Thymus (tissue), 11 donors: ENCODE measurements at regions not wholly inside any gene's neighbourhood (a gene's known extent, or its start where the extent isn't known, plus 50 kb on each side); places are given as distances from the start of the nearest gene placed in this dataset.
A peak's percentile ranks its signal among the peaks of the same experiment; 100 is the strongest.

ENCODE experiments used
- DNase-seq, 9 donors: peaks; one replicate each; pipeline ENCODE4 v3.0.0-alpha.2; 2013; ENCODE audit warnings: low spot score in 9 of 9, low read depth in 6 of 9, missing footprints in 1 of 9
- H3K27ac ChIP-seq, 2 donors: one replicate each; pipeline ENCODE4 v1.5.1; 2013; ENCODE audit warnings: control low read depth in 1 of 2, low read depth in 1 of 2, low read length in 1 of 2, mild to moderate bottlenecking in 1 of 2, moderate library complexity in 1 of 2
- H3K27me3 ChIP-seq, 2 donors: one replicate each; pipeline ENCODE4 v1.5.1; 2013; ENCODE audit warnings: low read length in 1 of 2; ENCODE audit not compliant: control insufficient read depth in 2 of 2, insufficient read depth in 1 of 2
- H3K36me3 ChIP-seq, 2 donors: one replicate each; pipeline ENCODE4 v1.5.1; 2013; ENCODE audit warnings: low read length in 1 of 2, mild to moderate bottlenecking in 1 of 2, moderate library complexity in 1 of 2; ENCODE audit not compliant: control insufficient read depth in 2 of 2, insufficient read depth in 2 of 2
- H3K4me1 ChIP-seq, 2 donors: one replicate each; pipeline ENCODE4 v1.5.1; 2013; ENCODE audit warnings: low read length in 2 of 2; ENCODE audit not compliant: control insufficient read depth in 2 of 2, insufficient read depth in 2 of 2
- H3K4me3 ChIP-seq, 2 donors: one replicate each; pipeline ENCODE4 v1.5.1; 2013; ENCODE audit warnings: low read length in 2 of 2, control low read depth in 1 of 2, mild to moderate bottlenecking in 1 of 2
- H3K9me3 ChIP-seq, 2 donors: one replicate each; pipeline ENCODE4 v1.5.1; 2013; ENCODE audit warnings: low read length in 1 of 2, mild to moderate bottlenecking in 1 of 2; ENCODE audit not compliant: control insufficient read depth in 2 of 2, insufficient read depth in 1 of 2
- WGBS: extraction: QIAGEN DNeasy Blood & Tissue Kit; methylation state at CpG from one replicate; pipeline ENCODE4 v1.1.7; 2013; 5-methylcytosine and 5-hydroxymethylcytosine counted together
- donor health status: healthy.

DNA sequence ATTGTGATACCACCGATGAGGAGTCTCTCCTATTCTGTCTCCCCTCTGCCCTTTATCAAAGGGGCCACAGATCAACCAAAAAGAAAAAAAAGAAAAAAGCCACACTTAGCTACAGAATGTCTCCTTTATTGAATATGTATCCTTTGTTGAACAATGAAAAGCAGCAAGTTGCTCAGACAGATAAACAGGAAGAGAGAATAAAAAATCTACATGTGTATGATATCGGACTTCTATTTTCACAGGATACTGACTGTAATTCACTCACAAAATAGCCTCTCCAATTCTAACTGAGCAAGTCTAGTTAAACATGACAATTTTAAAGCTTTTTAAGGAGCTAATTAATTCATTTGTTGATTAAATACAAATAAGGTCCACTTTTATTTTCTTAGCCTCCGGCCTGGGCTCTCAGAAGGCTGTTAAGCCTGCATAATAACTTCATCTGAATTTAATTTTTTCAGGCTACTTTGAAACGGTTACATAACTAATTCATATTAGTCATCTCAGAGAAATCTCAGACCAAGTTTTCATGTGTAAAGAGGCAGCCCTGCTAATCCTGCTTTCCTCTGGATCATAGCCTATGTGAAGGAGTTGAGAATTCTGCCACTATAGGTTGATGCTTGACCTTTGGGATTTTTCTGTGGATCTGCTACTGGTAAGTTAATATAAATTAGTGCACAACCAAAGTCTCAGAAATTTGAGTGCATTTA, 304.1 kb upstream of the NR5A2 start:
- no peak overlapping the region for H3K27ac ChIP-seq
- 86% methylated on average over 4 of the region's 4 CpGs for WGBS

DNA sequence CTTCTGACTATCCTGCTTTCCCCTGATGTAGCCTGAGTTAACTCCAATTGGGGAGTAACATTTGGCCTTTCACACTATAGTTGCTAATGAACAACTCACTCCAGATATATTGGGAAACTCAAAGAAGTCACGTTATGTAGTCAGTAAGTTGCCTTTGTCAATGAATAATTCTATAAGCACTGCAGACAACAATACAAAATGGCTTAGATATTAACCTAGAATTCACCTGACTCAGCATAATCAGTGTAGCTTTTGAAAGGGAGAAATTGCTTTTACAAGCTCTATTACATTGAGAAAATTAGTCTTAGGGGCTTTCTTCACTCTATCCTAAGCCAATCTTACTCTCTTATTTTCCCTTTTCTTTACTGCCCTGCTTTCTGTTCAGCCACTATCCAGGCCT, 303.5 kb upstream of the NR5A2 start:
- whole genome bisulfite sequencing, result 97% methylated on average over 1 of the region's 1 CpG
- DNase-seq, result no peak
- Histone ChIP-seq H3K27me3 (no peaks in the 10 kb centered on the region), H3K36me3 (no peaks in the 10 kb centered on the region), H3K4me1 (no peaks in the 10 kb centered on the region), H3K9me3 (no peaks in the 10 kb centered on the region), H3K4me3 (no peak overlapping the region), H3K27ac (no peak overlapping the region)

More for the DNA sequence above, 304.1 kb upstream of the NR5A2 start:
- Histone ChIP-seq H3K27me3 (no peaks in the 10 kb centered on the region), H3K36me3 (no peaks in the 10 kb centered on the region), H3K4me1 (no peaks in the 10 kb centered on the region), H3K9me3 (no peaks in the 10 kb centered on the region), H3K4me3 (no peak overlapping the region)
- no peak for DNase-seq

DNA sequence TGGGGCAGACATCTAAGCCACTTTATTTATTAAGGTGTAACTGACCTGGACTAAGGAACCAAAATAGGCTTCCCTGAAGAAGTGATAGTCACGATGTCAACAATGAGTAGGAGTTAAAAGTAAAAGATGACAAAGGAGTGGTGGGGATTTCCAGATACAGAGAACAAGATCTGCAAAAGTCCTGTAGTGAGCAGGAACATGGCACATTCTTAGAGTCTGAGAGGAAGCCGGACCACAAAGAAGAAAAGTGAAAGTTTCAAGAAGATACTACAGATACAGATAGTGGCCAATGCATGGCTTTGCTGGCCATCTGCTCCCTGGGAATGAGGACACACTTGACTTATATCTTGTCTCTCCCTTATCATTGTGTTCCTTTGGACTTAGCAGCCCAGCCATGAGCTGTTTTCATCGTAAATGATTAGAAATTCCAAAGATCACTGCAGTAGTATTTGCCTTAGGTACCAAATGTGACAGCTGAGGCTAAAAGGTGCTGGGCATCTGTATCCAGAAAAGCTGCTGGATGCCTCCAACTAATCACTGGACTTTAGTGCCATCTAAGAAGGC, 302.4 kb upstream of the NR5A2 start:
- Histone ChIP-seq H3K4me3 (no peak overlapping the region), H3K9me3 (no peaks in the 10 kb centered on the region), H3K36me3 (no peaks in the 10 kb centered on the region), H3K27me3 (no peaks in the 10 kb centered on the region), H3K4me1 (no peaks in the 10 kb centered on the region), H3K27ac (no peak overlapping the region)
- 88% methylated on average over 3 of the region's 3 CpGs for WGBS
- DNase-seq, result peak in 1 of 9 donors; percentile 7

DNA sequence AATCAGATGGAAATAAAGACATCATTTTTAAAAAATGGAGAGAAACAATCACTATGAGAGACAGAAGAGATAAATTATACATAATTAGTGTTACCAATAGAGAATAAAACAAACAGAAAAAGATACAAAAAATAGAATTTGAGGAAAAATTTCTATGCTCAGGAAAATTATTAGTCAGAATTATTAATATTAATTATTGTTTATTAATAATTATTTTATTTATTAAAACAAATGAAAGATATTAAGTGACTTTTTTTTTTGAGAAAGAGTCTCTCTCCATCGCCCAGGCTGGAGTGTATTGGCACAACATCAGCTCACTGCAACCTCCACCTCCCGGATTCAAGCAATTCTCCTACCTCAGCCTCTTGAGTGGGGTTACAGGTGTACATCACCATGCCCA, 299.8 kb upstream of the NR5A2 start:
- Histone ChIP-seq H3K4me1 (no peaks in the 10 kb centered on the region), H3K9me3 (no peaks in the 10 kb centered on the region), H3K36me3 (no peaks in the 10 kb centered on the region), H3K27me3 (no peaks in the 10 kb centered on the region), H3K4me3 (no peak overlapping the region), H3K27ac (no peak overlapping the region)
- DNase-seq, result no peak
- WGBS, result 98% methylated on average over 2 of the region's 2 CpGs

DNA sequence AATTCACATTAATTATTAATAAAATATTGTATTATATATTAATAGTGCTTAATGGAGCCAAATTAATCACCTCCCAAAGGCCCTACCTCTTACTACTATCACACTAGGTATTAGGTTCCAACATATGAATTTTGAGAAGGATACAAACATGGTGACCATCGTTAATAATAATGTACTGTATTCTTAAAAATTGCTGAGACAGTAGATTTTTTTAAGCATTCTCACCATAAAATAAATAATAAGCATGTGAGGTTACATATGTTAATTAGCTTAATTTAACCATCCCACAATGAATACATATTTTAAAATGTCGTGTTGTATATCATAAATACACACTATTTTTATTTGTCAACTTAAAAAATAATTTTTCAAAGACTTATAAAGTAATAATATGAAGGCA, 299.2 kb upstream of the NR5A2 start:
- no peak for DNase-seq
- Histone ChIP-seq H3K36me3 (no peaks in the 10 kb centered on the region), H3K4me3 (no peak overlapping the region), H3K9me3 (no peaks in the 10 kb centered on the region), H3K27me3 (no peaks in the 10 kb centered on the region), H3K4me1 (no peaks in the 10 kb centered on the region), H3K27ac (no peak overlapping the region)
- 98% methylated on average over 2 of the region's 2 CpGs for WGBS

DNA sequence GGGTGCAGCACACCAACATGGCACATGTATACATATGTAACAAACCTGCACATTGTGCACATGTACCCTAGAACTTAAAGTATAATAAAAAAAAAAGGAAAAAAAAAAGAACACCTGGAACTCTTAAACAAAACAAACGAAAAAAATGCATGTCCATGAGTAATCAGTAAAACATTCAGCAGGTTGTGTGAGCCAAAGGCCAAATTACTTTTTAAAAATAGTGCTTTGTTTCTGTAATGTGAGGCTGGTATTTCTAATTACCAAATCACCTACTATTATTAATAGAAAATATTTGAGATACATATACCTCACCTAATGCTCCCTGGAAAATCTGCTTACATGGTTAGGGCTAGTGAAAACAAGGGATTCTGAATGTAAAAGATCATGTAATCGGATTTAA, 294.4 kb upstream of the NR5A2 start:
- no peaks in the 10 kb centered on the region for H3K27me3 ChIP-seq
- WGBS, result 94% methylated on average over 2 of the region's 2 CpGs
- H3K4me3 ChIP-seq, result no peak overlapping the region
- H3K36me3 ChIP-seq, result no peaks in the 10 kb centered on the region
- H3K4me1 ChIP-seq, result no peaks in the 10 kb centered on the region
- no peaks in the 10 kb centered on the region for H3K9me3 ChIP-seq
- no peak for DNase-seq
- no peak overlapping the region for H3K27ac ChIP-seq

DNA sequence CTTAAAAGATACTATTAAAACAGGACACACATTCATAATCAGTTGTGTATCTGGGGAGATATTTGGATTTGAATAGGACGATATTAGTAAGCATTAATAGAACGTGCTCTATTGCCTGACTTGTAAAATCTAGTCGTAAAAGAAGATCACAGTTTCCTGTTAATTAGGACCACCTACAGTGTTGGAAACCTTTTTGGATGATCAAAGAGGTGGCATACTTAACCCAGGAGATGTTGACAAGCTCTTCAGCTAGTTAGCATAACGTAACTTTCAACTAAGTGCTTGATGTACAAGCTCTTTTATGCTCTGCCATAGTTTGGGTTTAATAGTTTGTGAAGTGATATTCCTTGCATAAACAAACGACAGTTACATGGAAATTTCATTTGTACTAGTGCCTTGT, 293.3 kb upstream of the NR5A2 start:
- H3K4me3 ChIP-seq, result no peak overlapping the region
- no peak for DNase-seq
- no peaks in the 10 kb centered on the region for H3K27me3 ChIP-seq
- H3K36me3 ChIP-seq, result no peaks in the 10 kb centered on the region
- WGBS, result 71% methylated on average over 5 of the region's 5 CpGs
- H3K27ac ChIP-seq, result no peak overlapping the region
- no peaks in the 10 kb centered on the region for H3K9me3 ChIP-seq
- no peaks in the 10 kb centered on the region for H3K4me1 ChIP-seq

DNA sequence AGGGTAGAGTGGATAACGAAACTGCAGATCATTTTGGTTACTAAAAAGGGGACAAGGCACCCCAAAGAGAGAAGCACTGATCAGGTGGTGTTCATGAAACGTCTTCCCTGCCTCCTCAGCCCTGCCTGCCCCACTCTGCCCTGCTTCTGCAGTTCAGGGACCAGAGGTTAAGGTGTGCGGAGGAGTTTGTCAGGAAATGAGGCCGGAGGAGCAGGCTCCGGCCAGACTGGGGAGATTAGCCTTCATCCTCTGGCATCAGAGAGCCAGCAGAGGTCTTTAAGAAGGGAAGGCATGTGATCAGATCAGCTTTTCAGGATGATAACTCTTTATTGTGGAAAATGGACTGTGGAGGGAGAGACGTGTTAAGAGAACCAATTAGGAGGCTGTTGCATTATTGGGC, 291.9 kb upstream of the NR5A2 start:
- Histone ChIP-seq H3K36me3 (no peaks in the 10 kb centered on the region), H3K27me3 (no peaks in the 10 kb centered on the region), H3K27ac (no peak overlapping the region), H3K4me3 (no peak overlapping the region), H3K9me3 (no peaks in the 10 kb centered on the region), H3K4me1 (no peaks in the 10 kb centered on the region)
- no peak for DNase-seq
- WGBS, result 92% methylated on average over 6 of the region's 6 CpGs

DNA sequence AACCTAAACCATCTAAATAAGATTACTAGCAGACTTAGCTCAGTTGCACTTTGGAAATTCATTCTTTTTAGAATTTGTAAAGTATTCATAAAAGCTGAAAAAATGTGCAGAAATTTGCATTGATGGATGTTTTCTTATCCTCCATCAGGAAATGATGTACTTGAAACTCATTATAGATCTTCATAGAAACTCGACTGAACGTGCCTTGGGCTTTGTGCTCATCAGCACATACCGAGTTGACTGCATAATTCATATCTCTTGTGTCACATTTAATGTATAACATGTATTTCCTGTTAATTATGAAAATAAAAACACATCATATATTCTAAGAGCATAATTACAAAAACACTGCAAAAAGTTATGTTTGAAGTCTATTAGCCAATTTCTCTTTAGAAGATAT, 290.9 kb upstream of the NR5A2 start:
- Histone ChIP-seq H3K27ac (no peak overlapping the region), H3K27me3 (no peaks in the 10 kb centered on the region), H3K9me3 (no peaks in the 10 kb centered on the region), H3K4me1 (no peaks in the 10 kb centered on the region), H3K36me3 (no peaks in the 10 kb centered on the region), H3K4me3 (no peak overlapping the region)
- DNase-seq, result no peak
- 83% methylated on average over 3 of the region's 3 CpGs for WGBS
